Fibroblast of lung (primary cell): ENCODE measurements at regions not wholly inside any gene's neighbourhood (a gene's known extent, or its start where the extent isn't known, plus 50 kb on each side); places are given as distances from the start of the nearest gene placed in this dataset.

Experiments
- DNase-seq, 2 donors: peaks; one replicate each; pipeline versions ENCODE4 v3.0.0 to v3.0.0-alpha.2; 2010; ENCODE audit warnings: low read depth in 2 of 2
- H2AFZ ChIP-seq: 2 replicates; pipeline ENCODE4 v1.5.1; 2012; ENCODE audit warnings: low read length, control low read depth, inconsistent platforms
- H3K27ac ChIP-seq: 2 replicates; pipeline ENCODE4 v1.5.1; 2011; ENCODE audit warnings: low read length, control low read depth; ENCODE audit not compliant: insufficient read depth
- H3K27me3 ChIP-seq: 2 replicates; pipeline ENCODE4 v1.5.1; 2011; ENCODE audit warnings: mild to moderate bottlenecking, low read length; ENCODE audit not compliant: control insufficient read depth, insufficient read depth
- H3K36me3 ChIP-seq: 2 replicates; pipeline ENCODE4 v1.5.1; 2011; ENCODE audit warnings: low read length; ENCODE audit not compliant: control insufficient read depth, insufficient read depth
- H3K4me1 ChIP-seq: 2 replicates; pipeline ENCODE4 v1.5.1; 2011; ENCODE audit warnings: low read length; ENCODE audit not compliant: control insufficient read depth, insufficient read depth; ENCODE audit errors: extremely low read depth
- H3K4me2 ChIP-seq: 2 replicates; pipeline ENCODE4 v1.5.1; 2011; ENCODE audit warnings: low read length, control low read depth; ENCODE audit not compliant: insufficient read depth; ENCODE audit errors: extremely low read depth
- H3K4me3 ChIP-seq, 4 experiments: fragments of 200-600 bp in 1 of 4; sonication (generic) in 1 of 4; replicated peaks in 1 of 4; 2 replicates each; pipeline ENCODE4 v1.5.1; 2011 to 2016; ENCODE audit warnings: low read length in 4 of 4, low read depth in 3 of 4, mild to moderate bottlenecking in 3 of 4, control low read depth in 2 of 4, inconsistent platforms in 1 of 4, mixed read lengths in 1 of 4; ENCODE audit not compliant: insufficient read depth in 1 of 4; ENCODE audit errors: control extremely low read depth in 1 of 4
- H3K79me2 ChIP-seq: 2 replicates; pipeline ENCODE4 v1.5.1; 2012; ENCODE audit warnings: mild to moderate bottlenecking, low read length, inconsistent platforms; ENCODE audit not compliant: control insufficient read depth, insufficient read depth
- H3K9ac ChIP-seq: 2 replicates; pipeline ENCODE4 v1.5.1; 2011; ENCODE audit warnings: mild to moderate bottlenecking, low read length, control low read depth; ENCODE audit not compliant: insufficient read depth
- H3K9me3 ChIP-seq: 2 replicates; pipeline ENCODE4 v1.5.1; 2012; ENCODE audit warnings: low read depth, low read length; ENCODE audit not compliant: control insufficient read depth, insufficient read depth
- H4K20me1 ChIP-seq: 2 replicates; pipeline ENCODE4 v1.5.1; 2011; ENCODE audit warnings: low read length; ENCODE audit not compliant: control insufficient read depth, insufficient read depth; ENCODE audit errors: extremely low read depth
- CTCF ChIP-seq, 2 donors: IDR thresholded peaks in 1 of 2; conservative IDR thresholded peaks in 1 of 2; 1 replicate in 1 of 2; 2 replicates in 1 of 2; pipeline ENCODE4 v1.5.1; 2011 to 2012; ENCODE audit warnings: low read length in 2 of 2, control low read depth in 1 of 2, inconsistent platforms in 1 of 2, low read depth in 1 of 2, mild to moderate bottlenecking in 1 of 2
- EZH2 ChIP-seq: IDR thresholded peaks from 2 replicates; pipeline ENCODE4 v1.5.1; 2012; ENCODE audit warnings: low read length, control low read depth, mild to moderate bottlenecking; ENCODE audit errors: missing control alignments

GRCh38 chr5:145464171-145464570, 371.0 kb downstream of the PRELID2 start:
- H4K20me1 ChIP-seq = no peaks in the 10 kb centered on the region
- H3K4me3 ChIP-seq = no peak overlapping the region
- H2AFZ ChIP-seq = no peak overlapping the region
- no peak overlapping the region for H3K27ac ChIP-seq
- DNase-seq = no peak
- H3K4me1 ChIP-seq = no peaks in the 10 kb centered on the region
- H3K27me3 ChIP-seq = no peaks in the 10 kb centered on the region
- H3K4me2 ChIP-seq = no peak overlapping the region
- H3K9ac ChIP-seq = no peak overlapping the region
- no peak for TF ChIP-seq CTCF (conservative IDR thresholded peaks at IDR 0.05 in 1 of 2, IDR thresholded peaks at IDR 0.05 in 1 of 2; ENCODE audit: low read depth in 1 of 2, low read length in 2 of 2)
- no peak for TF ChIP-seq EZH2
- H3K36me3 ChIP-seq = no peaks in the 10 kb centered on the region
- no peaks in the 10 kb centered on the region for H3K9me3 ChIP-seq
- no peaks in the 10 kb centered on the region for H3K79me2 ChIP-seq

GRCh38 chr5:145463634-145464033, 371.5 kb downstream of the PRELID2 start:
- H3K4me2 ChIP-seq = no peak overlapping the region
- no peaks in the 10 kb centered on the region for H4K20me1 ChIP-seq
- H3K4me3 ChIP-seq = no peak overlapping the region
- no peaks in the 10 kb centered on the region for H3K27me3 ChIP-seq
- DNase-seq = peak in 1 of 2 donors; percentile 58
- H2AFZ ChIP-seq = no peak overlapping the region
- H3K9ac ChIP-seq = no peak overlapping the region
- TF ChIP-seq EZH2 = no peak
- peak in 1 of 2 donors; percentile 4 for TF ChIP-seq CTCF (conservative IDR thresholded peaks at IDR 0.05 in 1 of 2, IDR thresholded peaks at IDR 0.05 in 1 of 2; ENCODE audit: low read depth in 1 of 2, low read length in 2 of 2)
- no peaks in the 10 kb centered on the region for H3K79me2 ChIP-seq
- no peaks in the 10 kb centered on the region for H3K9me3 ChIP-seq
- H3K36me3 ChIP-seq = no peaks in the 10 kb centered on the region
- no peak overlapping the region for H3K27ac ChIP-seq
- H3K4me1 ChIP-seq = no peaks in the 10 kb centered on the region

- Histone ChIP-seq H3K4me3 (no peak overlapping the region), H3K9me3 (no peaks in the 10 kb centered on the region), H3K36me3 (no peaks in the 10 kb centered on the region), H3K4me2 (no peak overlapping the region), H3K79me2 (no peaks in the 10 kb centered on the region), H3K27me3 (no peaks in the 10 kb centered on the region), H2AFZ (no peak overlapping the region), H3K9ac (no peak overlapping the region), H4K20me1 (no peaks in the 10 kb centered on the region), H3K4me1 (no peaks in the 10 kb centered on the region), H3K27ac (no peak overlapping the region)
- TF ChIP-seq EZH2 = no peak
- no peak for TF ChIP-seq CTCF (conservative IDR thresholded peaks at IDR 0.05 in 1 of 2, IDR thresholded peaks at IDR 0.05 in 1 of 2; ENCODE audit: low read depth in 1 of 2, low read length in 2 of 2)
- DNase-seq = no peak
Observed at GRCh38 chr5:145462525-145462924, 372.6 kb downstream of the PRELID2 start.
